ENCODE measurements at regions not wholly inside any gene's neighbourhood (a gene's known extent, or its start where the extent isn't known, plus 50 kb on each side); places are given as distances from the start of the nearest gene placed in this dataset.
A peak's percentile ranks its signal among the peaks of the same experiment; 100 is the strongest.

- DNase-seq (ENCODE audit: extremely low read depth, low read depth): no peak
- no peak for TF ChIP-seq CTCF (IDR thresholded peaks at IDR 0.05; ENCODE audit: low read depth, low read length)
Observed at GRCh38 chr5:82354543-82354942, 76.4 kb upstream of the RPS23 start.

DNA sequence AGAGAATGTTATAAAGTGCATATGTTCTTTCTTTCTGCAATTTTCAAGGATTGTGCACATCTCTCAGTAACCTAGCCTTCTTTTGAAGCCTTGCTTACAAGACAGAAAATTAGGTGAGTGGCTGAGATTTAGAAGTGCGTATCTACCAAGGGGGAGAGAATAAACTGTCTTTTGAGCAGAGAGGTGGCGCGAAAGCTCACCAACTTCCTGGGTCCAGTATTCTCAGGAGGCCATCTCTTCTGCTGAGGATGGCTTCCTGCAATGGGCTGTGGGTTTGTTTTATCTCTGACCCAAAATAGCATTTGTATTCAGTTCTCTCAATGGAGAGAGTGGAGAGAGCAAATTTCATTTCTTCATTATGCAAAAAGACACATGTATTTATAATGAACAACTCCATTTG, 75.4 kb upstream of the RPS23 start:
- DNase-seq (ENCODE audit: extremely low read depth, low read depth): no peak
- TF ChIP-seq CTCF (IDR thresholded peaks at IDR 0.05; ENCODE audit: low read depth, low read length): no peak

DNA sequence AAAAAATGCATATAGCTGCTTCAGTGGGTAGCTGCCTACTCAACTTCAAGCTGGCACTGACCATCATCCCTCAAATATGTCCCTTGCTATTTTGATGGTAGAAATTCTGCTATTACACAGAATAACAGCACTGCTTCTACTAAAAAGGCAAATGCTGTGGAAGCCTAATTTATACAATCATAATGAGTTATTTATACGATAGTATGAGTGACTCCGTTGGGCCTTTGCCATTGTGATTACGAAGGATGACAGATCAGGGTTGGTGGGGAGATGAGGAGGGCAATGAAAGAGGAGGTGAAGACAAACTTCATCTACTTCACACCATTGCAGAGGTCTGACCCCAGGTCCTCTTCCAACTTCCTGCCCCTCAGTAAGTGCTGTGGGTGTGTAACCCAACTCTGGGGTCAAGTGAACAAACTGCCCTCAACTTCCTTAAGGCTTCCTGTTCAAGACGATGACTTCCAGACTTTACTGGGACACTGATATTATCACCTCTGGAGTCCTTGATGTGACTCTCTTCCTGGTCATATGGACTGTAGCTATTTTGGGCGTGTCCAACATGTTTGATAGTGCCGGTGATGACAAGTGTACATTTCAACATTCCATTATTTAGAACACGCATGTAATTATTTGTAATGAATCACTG, 74.1 kb upstream of the RPS23 start:
- TF ChIP-seq CTCF (IDR thresholded peaks at IDR 0.05; ENCODE audit: low read depth, low read length): no peak
- DNase-seq (ENCODE audit: extremely low read depth, low read depth): no peak

GRCh38 chr5:82351754-82352145, 73.6 kb upstream of the RPS23 start:
- DNase-seq (ENCODE audit: extremely low read depth, low read depth): no peak
- TF ChIP-seq CTCF (IDR thresholded peaks at IDR 0.05; ENCODE audit: low read depth, low read length): peak; percentile 64

DNA sequence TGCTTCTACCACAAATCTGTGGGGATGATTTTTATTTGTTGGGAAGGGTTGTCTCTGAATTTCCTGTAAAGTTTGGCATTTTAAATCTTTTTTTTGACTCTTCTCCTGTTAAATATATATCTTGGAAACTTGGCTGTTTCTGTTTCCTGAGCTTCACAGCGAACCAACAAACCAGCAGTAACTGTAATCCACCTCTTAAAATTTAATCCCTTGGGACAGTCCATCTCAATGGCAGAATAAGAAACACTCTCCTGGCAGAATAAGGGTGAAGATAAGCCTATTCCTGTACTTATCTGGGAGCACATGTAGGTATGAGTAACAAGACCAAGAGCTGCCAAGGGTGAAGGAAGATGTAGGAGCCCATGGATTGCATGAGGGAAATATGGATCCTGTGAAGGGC, 73.1 kb upstream of the RPS23 start:
- DNase-seq (ENCODE audit: extremely low read depth, low read depth): no peak
- no peak for TF ChIP-seq CTCF (IDR thresholded peaks at IDR 0.05; ENCODE audit: low read depth, low read length)

DNA sequence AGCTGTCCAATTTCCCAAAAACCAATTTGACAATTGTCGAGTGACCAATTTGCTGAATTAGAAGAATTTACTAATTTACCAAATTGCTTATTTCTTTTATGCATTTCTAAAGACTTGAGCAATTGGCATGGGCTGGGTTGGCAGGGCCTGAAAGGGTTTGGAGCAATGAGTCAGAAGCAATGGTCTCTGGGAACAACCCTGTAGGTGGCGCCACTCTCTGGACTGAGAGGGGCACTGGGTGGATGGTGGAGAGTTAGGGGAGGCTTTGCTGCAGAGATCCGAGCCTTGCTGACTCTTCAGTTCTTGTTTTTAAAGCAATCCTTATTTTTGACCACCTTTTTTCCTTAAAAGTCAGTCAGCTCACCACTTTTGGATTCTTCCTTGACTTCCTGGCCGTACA, 71.5 kb upstream of the RPS23 start:
- TF ChIP-seq CTCF (IDR thresholded peaks at IDR 0.05; ENCODE audit: low read depth, low read length): peak; percentile 32
- no peak for DNase-seq (ENCODE audit: extremely low read depth, low read depth)

DNA sequence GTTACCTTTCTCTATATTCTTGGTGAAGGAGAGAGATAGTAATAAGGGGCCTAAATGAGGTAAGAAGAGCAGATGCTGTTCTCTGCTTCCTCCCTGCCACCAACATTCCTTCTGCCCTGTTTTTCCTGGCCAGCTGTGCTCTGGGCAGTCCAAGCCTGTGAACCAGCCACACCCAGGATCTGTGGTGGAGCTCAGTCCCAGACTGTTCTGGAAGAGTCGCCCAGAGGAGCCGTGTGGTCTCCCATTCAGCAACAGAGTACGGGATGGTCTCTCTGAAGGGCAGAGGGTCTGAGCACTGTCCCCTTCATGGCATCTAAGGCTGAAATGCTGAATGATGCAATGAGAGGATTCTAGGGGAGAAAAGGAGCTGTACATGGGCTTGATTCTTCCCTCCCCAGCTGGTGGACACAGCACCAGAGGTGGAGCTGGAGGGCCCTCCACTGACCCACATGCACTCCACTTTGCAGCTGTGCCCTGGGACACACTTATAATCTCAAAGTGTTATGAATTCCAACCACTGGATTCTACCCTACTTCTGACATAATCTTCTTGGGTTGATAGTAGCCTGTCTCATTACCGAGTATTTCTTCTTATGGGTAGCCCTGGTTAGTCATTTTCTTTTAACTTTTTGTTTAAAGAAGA, 70.8 kb upstream of the RPS23 start:
- TF ChIP-seq CTCF (IDR thresholded peaks at IDR 0.05; ENCODE audit: low read depth, low read length): peak; percentile 6
- DNase-seq (ENCODE audit: extremely low read depth, low read depth): no peak

Measured in AG09319 (cell line).